ENCODE measurements at regions not wholly inside any gene's neighbourhood (a gene's known extent, or its start where the extent isn't known, plus 50 kb on each side); places are given as distances from the start of the nearest gene placed in this dataset.

- TF ChIP-seq CTCF (IDR thresholded peaks at IDR 0.05) (no peak), POLR2A (IDR thresholded peaks at IDR 0.05) (no peak)
Measured at GRCh38 chr2:236444187-236444586, 125.4 kb upstream of the ACKR3 start.
